Fibroblast of peridontal ligament (primary cell): ENCODE measurements at regions not wholly inside any gene's neighbourhood (a gene's known extent, or its start where the extent isn't known, plus 50 kb on each side); places are given as distances from the start of the nearest gene placed in this dataset.
A peak's percentile ranks its signal among the peaks of the same experiment; 100 is the strongest.

ENCODE experiments used
- DNase-seq: peaks from one replicate; pipeline ENCODE4 v3.0.0-alpha.2; 2010; ENCODE audit errors: extremely low read depth

- DNase-seq: no peak
Observed at GRCh38 chr2:236673126-236673822, 103.6 kb downstream of the ACKR3 start.

- DNase-seq: no peak
Observed at GRCh38 chr2:236673823-236674185, 104.2 kb downstream of the ACKR3 start.

GRCh38 chr2:236674238-236674637 is 104.6 kb downstream of the ACKR3 start:
- no peak for DNase-seq

GRCh38 chr2:236674646-236675045 is 105.0 kb downstream of the ACKR3 start:
- DNase-seq: no peak

GRCh38 chr2:236675051-236675450 is 105.4 kb downstream of the ACKR3 start:
- peak; percentile 70 for DNase-seq

GRCh38 chr2:236675526-236675925 is 105.9 kb downstream of the ACKR3 start:
- DNase-seq: no peak

GRCh38 chr2:236676136-236676873 is 106.7 kb downstream of the ACKR3 start:
- peak; percentile 71 for DNase-seq

GRCh38 chr2:236677368-236677767 is 107.7 kb downstream of the ACKR3 start:
- no peak for DNase-seq

- DNase-seq: no peak
Observed at GRCh38 chr2:236678307-236678975, 108.8 kb downstream of the ACKR3 start.

GRCh38 chr2:236679884-236680860 is 110.5 kb downstream of the ACKR3 start:
- DNase-seq: peak; percentile 88

- no peak for DNase-seq
Observed at GRCh38 chr2:236682651-236683422, 113.2 kb downstream of the ACKR3 start.

- no peak for DNase-seq
Observed at GRCh38 chr2:236684504-236685256, 115.1 kb downstream of the ACKR3 start.

- DNase-seq: no peak
Observed at GRCh38 chr2:236685361-236685760, 115.7 kb downstream of the ACKR3 start.

- no peak for DNase-seq
Observed at GRCh38 chr2:236685979-236686520, 116.4 kb downstream of the ACKR3 start.

GRCh38 chr2:236686561-236686960 is 116.9 kb downstream of the ACKR3 start:
- DNase-seq: no peak

- no peak for DNase-seq
Observed at GRCh38 chr2:236687296-236687965, 117.8 kb downstream of the ACKR3 start.

GRCh38 chr2:236688157-236688556 is 118.5 kb downstream of the ACKR3 start:
- DNase-seq: no peak

GRCh38 chr2:236688563-236689392 is 119.2 kb downstream of the ACKR3 start:
- no peak for DNase-seq

GRCh38 chr2:236689393-236689700 is 119.7 kb downstream of the ACKR3 start:
- DNase-seq: no peak
